Skin of body (tissue), 1 donor: ENCODE measurements at regions not wholly inside any gene's neighbourhood (a gene's known extent, or its start where the extent isn't known, plus 50 kb on each side); places are given as distances from the start of the nearest gene placed in this dataset.

ENCODE experiments used
- DNase-seq: peaks from one replicate; lab custom pipeline; 2025; lab: John Stamatoyannopoulos, UW

DNA sequence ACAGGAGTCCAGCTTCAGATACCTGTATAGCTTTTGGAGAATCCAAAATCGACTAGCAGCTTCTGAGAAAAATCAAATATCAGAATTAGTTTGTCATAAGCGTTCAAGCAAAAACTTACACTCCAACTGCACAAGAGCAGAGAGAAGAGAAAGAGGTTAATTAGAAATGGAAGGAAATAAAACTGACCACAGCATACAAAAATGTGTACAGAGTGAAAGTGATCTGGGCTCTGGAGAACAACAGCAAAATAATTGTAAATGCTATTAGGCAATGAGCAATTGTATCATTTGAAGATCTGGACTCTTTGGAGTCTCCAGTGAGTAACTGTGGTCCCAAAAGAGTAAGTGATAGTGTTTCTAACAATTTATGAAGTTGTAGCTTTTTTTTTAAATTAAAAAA is 867.3 kb downstream of the TRIB2 start:
- DNase-seq = no peak

DNA sequence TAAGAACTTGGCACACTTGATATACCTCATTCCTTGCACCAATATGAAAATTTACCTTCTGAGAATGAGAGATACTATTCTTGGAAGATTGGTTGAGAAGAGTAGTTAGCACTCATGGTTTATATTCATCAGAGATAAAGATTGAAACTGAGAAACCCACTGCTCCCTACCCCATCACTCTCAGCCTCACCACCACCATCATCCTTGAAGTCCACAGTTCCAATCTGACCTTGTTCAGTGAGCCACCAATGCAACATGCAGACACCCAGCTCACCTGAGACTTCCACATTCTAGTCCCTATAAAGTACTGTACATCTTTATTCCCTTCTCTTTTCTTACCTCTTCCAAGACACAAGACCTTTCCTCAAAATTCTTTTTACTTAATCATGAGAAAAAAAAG is 869.0 kb downstream of the TRIB2 start:
- DNase-seq = no peak

DNA sequence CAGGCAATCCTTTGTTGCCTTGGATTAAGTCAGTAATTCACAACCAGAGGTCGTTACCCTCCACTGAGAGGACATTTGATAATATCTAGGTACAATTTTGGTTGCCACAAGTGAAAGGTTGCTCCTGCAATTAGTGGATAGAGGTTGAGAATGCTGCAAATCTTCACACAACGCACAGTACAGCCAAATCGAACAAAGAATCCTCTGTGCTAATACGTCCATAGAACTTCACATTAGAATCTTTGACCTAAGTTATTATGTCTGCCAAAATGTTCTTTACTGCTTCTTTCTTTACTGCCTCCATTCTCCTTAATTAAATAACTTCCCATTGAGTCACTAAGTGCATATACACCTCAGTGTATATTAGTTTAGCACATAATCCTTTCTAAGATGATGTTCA is 879.5 kb downstream of the TRIB2 start:
- no peak for DNase-seq

DNA sequence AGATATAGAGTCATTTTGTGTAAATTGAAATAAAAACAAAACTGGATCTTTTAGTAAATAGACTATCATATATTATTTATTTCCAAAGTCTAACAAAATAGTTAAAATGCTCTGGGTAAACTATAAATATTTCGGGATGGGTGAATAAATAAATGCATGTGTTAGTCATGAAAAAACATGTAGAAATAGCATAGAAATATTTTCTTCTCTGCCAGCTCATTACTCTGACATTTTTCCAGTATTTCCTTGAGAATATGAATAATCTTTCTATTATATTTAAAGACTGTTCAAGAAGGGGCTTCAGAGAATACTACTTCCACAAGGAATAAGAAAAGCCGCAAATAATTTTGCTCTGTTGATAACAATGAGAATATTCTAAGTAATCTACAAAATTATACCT is 880.4 kb downstream of the TRIB2 start:
- DNase-seq = no peak

DNA sequence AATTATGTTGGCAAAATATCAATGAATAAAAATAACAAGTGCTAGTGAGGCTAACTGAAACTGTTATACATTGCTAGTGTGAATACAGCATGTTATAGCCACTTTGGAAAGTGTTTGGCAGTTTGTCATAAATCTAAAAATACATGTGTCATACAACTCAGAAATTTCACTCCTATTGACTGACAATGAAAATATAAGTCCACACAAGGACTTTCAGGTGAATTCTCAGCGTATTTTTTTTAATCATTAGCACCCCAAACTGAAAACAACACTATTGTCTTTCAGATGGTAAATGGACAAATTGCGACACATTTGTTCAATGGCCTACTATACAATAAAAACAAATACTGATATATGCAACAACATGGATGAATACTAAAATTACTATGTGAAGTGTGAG is 884.8 kb downstream of the TRIB2 start:
- DNase-seq = no peak

DNA sequence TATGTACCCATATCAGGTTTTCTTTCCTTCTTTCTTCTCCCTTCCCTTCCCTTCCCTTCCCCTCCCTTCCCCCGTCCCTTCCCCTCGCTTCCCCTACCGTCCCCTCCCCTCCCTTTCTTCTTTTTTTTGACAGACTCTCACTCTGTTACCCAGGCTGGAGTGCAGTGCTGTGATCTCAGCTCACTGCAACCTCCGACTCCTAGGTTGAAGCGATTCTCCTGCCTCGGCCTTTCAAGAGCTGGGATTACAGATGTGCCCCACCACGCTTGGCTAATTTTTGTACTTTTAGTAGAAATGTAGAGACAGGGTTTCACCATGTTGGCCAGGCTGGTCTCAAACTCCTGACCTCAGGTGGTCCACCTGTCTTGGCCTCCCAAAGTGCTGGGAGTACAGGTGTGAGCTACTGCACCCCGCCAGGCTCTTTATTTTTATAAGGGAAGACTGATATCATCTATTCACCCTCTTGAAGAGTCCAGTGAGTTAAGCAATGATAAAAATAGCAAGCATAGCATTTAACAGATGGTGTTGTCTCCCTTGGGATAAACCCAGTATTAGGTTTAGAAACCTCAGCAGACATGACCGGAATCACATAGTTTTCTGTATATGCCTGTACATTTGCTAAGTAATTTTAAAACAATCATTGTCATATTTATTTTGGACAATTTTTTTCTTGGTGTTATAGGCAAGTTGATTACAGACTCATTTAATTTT is 888.4 kb downstream of the TRIB2 start:
- DNase-seq = no peak

DNA sequence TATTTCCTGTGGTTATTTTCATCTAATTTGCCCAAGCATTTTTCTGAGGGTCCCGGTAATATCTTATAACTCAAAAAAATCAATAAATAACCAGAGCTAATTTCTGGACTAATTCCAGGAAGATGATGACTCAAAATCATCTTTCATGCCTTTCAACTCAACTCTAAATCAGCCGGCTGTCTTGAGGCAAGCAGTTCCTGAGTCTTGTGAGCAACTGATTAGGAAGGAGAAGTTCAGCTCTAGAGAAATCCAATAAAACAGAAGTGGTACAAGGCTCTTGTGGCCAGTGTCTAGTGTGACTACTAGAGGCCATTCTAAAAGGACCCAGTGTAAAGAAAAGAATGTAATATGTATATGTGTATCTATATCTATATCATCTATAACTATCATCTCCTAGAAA is 890.4 kb downstream of the TRIB2 start:
- no peak for DNase-seq

DNA sequence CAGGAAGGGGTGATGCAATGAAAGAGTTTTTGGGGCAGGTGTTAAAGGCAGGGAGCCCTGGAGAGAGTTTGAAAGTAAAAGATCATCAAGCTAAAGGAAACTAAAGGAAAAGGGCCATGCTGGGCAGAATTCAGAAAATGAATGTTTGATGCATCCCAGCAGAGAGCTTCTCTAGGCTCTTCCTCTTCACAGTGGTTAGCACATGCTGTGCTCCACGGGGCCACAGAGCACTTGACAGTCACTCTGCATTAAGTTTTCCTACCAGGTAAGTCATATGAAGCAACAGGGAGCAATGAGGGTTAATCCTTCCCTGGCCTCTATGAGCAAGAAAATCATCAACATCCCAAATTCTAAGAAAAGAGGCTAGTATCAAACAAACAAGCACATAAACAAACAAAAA is 895.2 kb downstream of the TRIB2 start:
- no peak for DNase-seq

DNA sequence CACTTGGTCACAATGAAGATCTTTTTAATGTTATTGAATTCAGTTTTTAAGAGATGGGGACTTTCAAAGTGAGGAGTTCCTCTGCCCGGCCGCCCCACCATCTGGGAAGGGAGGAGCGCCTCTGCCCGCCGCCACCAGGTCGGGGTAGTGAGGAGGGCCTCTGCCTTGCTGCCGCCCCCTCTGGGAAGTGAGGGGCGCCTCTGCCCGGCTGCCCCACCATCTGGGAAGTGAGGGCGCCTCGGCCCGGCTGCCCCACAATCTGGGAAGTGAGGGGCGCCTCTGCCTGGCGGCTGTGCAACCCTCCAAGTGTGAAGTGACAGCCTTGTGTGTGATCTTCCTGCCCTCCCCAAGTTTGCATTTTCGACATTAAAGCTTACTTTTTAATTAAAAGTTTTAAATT is 899.3 kb downstream of the TRIB2 start:
- no peak for DNase-seq

DNA sequence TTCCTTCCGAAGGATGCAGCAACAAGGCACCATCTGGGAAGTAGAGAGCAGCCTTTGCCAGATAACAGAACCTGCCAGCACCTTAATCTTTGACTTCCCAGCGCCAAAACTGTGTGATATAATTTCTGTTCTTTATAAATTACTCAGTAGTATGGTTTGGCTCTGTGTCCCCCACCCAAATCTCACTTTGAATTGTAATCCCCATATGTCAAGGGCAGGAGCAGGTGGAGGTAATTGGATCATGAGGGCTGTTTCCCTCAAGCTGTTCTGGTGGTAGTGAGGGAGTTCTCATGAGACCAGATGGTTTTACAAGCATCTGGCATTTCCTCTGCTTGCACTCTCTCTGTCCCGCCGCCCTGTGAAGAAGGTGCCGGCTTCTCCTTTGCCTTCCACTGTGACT is 899.9 kb downstream of the TRIB2 start:
- no peak for DNase-seq

DNA sequence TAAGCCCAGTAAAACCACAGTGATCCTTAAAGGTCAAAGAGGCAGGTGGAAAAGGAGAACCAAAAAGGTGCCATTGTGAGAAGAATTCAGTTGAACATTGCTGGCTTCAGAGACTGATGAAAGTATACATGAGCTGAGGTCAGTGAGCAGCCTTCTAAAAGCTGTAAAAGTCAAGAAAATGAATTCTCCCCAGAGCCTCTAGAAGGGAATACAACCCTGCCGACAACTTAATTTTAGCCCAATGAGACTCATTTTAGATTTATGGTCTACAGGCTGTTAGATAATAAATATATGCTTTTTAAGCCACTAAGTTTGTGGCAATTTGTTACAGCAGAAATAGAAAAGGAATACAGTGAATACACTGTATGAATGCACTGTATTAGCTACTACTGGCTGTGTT is 911.4 kb downstream of the TRIB2 start:
- DNase-seq = no peak

DNA sequence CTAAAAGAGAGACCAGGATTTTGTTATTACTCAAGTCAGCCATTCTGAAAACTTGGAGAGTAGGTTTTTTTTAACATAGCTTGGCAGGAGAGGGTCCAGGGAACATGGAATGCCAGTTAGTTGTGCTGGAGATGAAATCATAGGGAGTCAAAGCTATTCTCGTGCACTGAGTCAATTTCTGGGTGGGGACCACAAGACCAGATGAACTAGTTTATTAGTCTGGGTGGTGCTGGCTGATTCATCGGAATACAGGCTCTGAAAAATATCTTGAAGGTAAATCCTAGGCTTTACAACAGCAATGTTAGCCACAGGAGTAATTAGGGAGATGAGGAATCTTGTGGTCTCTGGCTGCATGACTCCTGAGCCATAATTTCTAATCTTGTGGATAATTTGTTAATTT is 921.4 kb downstream of the TRIB2 start:
- DNase-seq = no peak

DNA sequence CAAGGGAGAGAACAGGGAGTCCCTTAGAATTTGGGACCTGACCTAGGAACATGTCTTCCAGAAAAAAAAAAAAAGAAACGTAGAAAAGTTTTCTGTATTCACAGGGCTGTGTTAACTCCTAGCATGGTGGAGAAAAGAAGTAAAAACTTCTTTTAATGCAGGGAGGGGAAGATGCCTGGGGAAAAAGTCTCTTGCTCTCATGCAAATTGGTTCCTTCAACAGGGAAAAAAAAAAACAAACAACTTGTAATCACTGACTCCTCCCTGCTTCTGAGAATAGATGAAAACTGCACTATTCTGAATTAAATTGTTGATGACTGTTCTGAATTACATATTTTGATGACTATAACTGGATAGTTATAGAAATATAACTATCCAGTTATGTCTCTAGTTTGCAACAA is 933.2 kb downstream of the TRIB2 start:
- DNase-seq = no peak

DNA sequence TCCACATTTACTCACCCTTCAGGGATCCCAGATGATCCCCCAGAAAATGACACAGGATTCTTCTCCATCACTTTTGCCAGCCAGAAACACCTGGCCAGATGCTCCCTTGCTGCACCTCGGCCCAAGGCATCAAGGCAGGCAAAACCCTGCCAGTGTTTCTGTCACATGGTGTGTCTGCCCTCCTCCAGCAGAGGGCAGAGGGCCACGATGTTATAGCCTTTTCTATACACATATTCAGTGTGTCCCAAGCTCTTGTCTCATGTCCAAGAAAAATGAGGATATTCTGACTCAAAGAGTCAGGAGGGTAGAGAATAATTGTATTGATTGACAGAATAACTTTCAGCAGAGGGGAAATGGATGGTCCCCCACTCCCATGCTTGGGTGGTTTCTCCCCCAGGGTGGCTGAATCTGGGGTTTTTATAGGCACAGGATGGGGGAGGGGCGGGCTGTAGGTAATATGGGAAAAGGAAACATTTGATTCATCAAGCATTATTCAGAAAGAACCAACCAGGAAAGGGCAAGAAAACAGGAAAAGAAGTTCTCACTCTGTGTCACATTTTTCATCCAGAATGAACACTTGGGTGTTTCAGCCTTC is 933.9 kb downstream of the TRIB2 start:
- no peak for DNase-seq

DNA sequence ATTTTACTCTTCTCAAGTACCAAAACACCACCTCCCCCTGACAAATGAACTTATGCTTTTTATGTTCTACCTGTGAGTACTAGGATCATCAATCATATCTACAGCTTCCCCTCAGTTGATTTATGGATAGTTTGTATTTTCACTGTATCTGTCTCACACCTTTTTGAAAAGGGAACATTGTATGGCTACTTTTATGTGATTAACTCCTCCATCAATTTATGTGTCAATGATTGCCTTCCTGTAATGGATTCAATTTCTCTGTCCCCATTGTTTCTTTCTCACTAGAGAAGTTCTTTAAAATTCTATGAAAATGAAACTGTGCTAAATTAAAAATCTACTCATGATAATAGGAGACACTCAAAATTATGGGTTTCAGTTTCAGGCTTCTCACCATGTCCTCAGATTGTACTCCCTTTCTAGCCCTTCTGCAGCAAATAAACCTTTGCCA is 935.0 kb downstream of the TRIB2 start:
- no peak for DNase-seq

DNA sequence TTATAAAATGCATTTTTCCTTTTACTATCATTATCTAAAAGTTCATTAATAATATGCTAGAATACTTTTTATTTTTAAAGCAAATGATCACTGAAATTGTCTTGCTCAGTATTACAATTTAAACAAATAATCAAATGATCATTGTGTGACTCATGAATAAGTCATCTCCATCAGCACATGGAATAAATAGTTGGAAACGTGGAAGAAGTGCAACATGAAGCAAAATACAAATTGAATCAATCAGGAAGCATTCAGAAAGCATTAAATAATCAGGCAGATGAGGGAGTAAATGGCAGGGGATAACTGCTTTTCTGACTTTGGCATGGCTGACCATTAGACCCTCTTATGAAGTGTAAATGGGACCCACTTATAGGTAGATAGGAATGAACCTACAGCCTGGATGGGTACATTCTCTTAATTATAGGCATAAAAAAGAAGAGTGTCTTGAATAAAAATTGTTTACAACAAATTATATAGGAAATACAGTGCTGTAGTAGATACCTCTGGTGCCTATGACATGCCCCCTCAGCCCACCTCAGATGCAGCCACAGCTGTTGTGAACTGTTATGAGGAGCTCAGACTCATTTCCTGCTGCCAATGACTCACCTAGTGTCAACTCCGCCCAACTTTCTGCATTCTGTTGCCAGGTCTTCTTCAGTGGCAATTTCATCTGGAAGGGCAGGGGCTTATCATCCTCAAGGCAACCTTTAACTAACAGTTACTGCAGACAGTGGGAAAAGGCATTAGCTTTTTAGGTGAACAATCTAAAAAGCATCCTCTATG is 936.0 kb downstream of the TRIB2 start:
- no peak for DNase-seq

DNA sequence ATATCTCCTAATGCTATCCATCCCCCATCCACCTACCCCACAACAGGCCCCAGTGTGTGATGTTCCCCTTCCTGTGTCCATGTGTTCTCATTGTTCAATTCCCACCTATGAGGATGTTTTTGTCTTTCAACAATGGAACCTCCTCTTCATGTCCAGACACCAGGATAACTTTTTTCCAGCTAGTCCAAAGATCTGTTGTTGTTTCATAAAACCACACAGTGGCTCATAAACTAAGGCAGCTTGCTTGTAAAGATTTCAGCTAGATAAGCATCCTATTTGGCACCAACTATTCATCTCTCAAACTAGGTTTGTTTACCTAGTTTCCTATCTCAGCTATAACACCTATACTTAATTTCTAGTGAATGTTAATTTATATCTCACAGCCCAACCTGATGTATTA is 937.7 kb downstream of the TRIB2 start:
- DNase-seq = no peak

DNA sequence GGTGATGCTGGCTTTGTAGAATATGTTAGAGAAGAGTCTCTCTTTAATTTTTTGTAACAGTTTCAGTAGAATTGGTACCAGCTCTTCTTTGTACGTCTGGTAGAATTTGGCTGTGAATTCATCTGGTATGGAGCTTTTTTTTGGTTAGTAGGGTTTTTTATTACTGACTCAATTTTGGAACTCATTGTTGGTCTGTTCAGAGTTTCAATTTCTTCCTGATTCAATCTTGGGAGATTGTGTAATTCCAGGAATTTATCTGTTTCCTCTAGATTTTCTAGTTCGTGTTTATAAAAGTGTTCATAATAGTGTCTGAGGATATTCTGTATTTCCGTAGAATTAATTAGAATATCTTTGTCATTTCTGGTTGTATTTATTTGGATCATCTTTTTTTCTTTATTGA is 943.5 kb downstream of the TRIB2 start:
- no peak for DNase-seq

DNA sequence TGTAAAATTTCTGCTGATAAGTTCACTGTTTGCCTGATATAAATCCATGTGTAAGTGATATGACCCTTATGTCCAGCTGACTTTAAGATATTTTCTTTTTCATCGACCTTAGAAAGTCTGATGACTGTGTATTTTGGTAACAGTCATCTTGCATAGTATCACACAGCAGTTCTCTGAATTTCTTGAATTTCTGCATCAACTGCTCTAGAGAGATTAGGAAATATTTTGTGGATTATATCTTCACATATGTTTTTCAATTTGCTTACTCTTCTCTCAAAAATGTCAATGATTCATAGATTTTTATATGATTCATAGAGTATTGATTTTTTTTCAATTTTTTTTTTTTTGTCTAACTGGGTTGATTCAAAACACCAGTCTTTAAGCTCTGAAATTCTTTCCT is 945.3 kb downstream of the TRIB2 start:
- DNase-seq = no peak

DNA sequence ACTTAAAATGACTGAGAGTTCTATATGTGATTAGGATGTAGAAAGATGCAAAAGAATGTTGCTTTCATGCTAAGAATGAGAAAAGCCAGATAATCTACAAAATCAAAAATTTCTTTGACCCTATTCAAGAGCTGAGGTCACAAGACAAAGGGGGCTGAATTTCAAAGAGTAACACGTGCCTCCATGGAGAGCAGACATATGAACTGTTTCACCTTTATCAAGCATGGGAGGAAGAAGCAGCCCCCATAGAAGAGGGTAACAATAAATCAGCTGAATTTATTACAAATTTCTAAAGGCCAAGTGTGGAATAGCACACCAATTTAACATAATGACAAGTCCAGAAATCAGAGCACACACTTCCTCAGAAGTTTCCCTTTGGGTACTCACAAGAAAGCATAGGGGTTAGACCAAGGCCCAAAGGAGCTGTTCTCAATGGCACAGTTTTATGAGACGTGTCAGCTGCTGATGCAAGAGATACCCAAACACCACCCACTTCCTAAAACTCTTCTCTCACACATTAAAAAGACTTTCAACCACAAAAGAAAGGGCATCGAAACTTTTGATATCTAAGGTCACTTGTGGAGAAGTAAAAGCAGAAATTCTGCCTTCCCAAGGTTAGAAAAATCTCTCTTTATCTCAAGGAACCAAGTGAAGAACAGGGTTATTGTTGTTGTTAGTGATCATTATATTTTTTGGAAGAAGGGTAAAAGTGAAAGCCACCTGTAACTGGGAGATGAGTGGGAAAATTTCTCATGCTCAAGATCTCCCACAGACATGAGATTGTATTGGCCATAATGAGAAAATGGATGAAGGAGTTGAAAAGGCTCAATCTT is 950.1 kb downstream of the TRIB2 start:
- no peak for DNase-seq

DNA sequence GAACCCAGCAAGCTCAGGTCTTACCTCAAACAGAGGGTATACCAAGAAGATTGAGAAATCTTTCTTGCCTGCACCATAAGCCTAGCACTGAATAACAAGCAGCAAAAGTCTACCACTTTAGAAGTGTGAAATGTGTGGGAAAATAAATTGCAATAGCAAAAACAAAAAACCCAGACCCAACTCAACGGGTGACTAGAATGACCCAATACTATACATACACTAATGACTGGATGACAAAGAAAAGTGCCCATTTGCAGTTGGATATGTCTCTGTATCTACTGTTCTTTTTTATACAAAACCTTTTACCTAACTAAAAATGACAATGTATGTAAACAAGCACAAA is 950.6 kb downstream of the TRIB2 start:
- DNase-seq = no peak

DNA sequence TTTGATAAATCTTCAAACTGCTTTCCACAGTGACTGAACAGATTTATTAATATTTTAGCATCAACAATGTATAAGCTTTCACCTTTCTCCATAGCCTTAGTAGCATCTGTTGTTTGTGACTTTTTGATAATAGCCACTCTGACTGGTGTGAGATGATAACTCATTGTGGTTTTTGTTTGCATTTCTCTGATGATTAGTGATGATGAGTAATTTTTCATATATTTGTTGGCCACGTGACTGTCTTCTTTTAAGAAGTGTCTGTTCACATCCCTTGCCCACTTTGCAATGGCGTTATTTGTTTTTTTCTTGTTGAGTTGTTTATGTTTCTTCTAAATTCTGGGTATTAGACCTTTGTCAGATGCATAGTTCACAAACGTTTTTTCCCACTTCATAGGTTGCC is 952.9 kb downstream of the TRIB2 start:
- no peak for DNase-seq
